Nephron (organoid): ENCODE measurements at regions not wholly inside any gene's neighbourhood (a gene's known extent, or its start where the extent isn't known, plus 50 kb on each side); places are given as distances from the start of the nearest gene placed in this dataset.

ENCODE experiments used
- H3K27ac Mint-ChIP-seq, 3 experiments: 2 replicates each; pipeline ENCODE4 v1.8.0; 2020; ENCODE audit warnings: mixed read lengths in 3 of 3, mild to moderate bottlenecking in 2 of 3, moderate library complexity in 1 of 3
- H3K27me3 Mint-ChIP-seq: 2 replicates; pipeline ENCODE4 v1.8.0; 2021; ENCODE audit warnings: low read depth, mild to moderate bottlenecking, moderate library complexity, mixed read lengths
- H3K36me3 Mint-ChIP-seq: 2 replicates; pipeline ENCODE4 v1.8.0; 2020; ENCODE audit warnings: low read depth, mixed read lengths
- H3K4me1 Mint-ChIP-seq: 2 replicates; pipeline ENCODE4 v1.8.0; 2020; ENCODE audit warnings: mixed read lengths
- H3K4me3 Mint-ChIP-seq, 3 experiments: 2 replicates each; pipeline ENCODE4 v1.8.0; 2020; ENCODE audit warnings: mild to moderate bottlenecking in 3 of 3, mixed read lengths in 3 of 3, moderate library complexity in 2 of 3
- H3K9me3 Mint-ChIP-seq: 2 replicates; pipeline ENCODE4 v1.8.0; 2020; ENCODE audit warnings: mixed read lengths
- CTCF ChIP-seq, 3 experiments: fragments of 200-600 bp; sonication (generic); IDR thresholded peaks; one replicate each; pipeline ENCODE4 v1.5.0; 2021; ENCODE audit warnings: antibody characterized with exemption in 3 of 3; ENCODE audit not compliant: unreplicated experiment in 3 of 3

DNA sequence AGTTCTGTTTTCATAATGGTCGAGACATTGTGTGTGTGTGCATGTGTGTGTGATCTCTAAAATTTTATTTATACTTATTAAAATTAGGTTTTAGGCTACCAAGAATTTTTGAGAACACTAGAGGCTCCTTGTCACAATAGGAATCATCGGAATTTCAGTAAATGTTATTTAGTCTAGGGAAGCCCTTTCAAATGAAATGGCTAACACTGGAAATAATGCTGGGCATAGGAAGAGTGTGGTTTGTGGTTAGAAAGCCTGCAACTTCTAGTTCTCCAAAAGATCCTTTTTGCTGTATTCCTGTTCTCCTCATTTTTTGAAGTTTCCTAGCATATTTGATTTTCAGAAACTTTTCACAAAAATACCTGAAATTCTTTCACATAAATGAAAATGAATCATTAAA, 92.5 kb upstream of the MBNL1 start:
- Mint-ChIP-seq H3K36me3 (no peaks in the 10 kb centered on the region), H3K4me3 (no peak overlapping the region), H3K9me3 (no peaks in the 10 kb centered on the region), H3K27me3 (no peaks in the 10 kb centered on the region), H3K27ac (no peak overlapping the region), H3K4me1 (peaks cover 12% of the 10 kb centered on the region)
- TF ChIP-seq CTCF (IDR thresholded peaks at IDR 0.05; ENCODE audit: unreplicated experiment in 3 of 3), result no peak

GRCh38 chr3:152176998-152177397, 91.7 kb upstream of the MBNL1 start:
- Mint-ChIP-seq H3K27ac (no peak overlapping the region), H3K27me3 (no peaks in the 10 kb centered on the region)

GRCh38 chr3:152177757-152178156, 91.0 kb upstream of the MBNL1 start:
- Mint-ChIP-seq H3K36me3 (no peaks in the 10 kb centered on the region), H3K4me1 (peaks cover 12% of the 10 kb centered on the region), H3K27me3 (no peaks in the 10 kb centered on the region), H3K27ac (peak overlapping the region in 1 of 3 experiments; percentile 48), H3K9me3 (no peaks in the 10 kb centered on the region), H3K4me3 (no peak overlapping the region)
- no peak for TF ChIP-seq CTCF (IDR thresholded peaks at IDR 0.05; ENCODE audit: unreplicated experiment in 3 of 3)

More at GRCh38 chr3:152176998-152177397, 91.7 kb upstream of the MBNL1 start:
- no peaks in the 10 kb centered on the region for H3K9me3 Mint-ChIP-seq
- H3K4me1 Mint-ChIP-seq, result peaks cover 12% of the 10 kb centered on the region
- H3K36me3 Mint-ChIP-seq, result no peaks in the 10 kb centered on the region
- no peak overlapping the region for H3K4me3 Mint-ChIP-seq
- TF ChIP-seq CTCF (IDR thresholded peaks at IDR 0.05; ENCODE audit: unreplicated experiment in 3 of 3), result no peak

GRCh38 chr3:152183473-152183872, 85.3 kb upstream of the MBNL1 start:
- H3K36me3 Mint-ChIP-seq, result no peaks in the 10 kb centered on the region
- peak; percentile 53 to 58 (median 56) for TF ChIP-seq CTCF (IDR thresholded peaks at IDR 0.05; ENCODE audit: unreplicated experiment in 3 of 3)
- peaks cover 4% of the 10 kb centered on the region for H3K27me3 Mint-ChIP-seq
- H3K4me3 Mint-ChIP-seq, result no peak overlapping the region
- no peak overlapping the region for H3K27ac Mint-ChIP-seq
- peaks cover 12% of the 10 kb centered on the region for H3K4me1 Mint-ChIP-seq
- H3K9me3 Mint-ChIP-seq, result no peaks in the 10 kb centered on the region

- H3K4me3 Mint-ChIP-seq, result no peak overlapping the region
- TF ChIP-seq CTCF (IDR thresholded peaks at IDR 0.05; ENCODE audit: unreplicated experiment in 3 of 3), result no peak
- peak overlapping the region in 1 of 3 experiments; percentile 32 for H3K27ac Mint-ChIP-seq
These were observed 83.6 kb upstream of the MBNL1 start for GRCh38 chr3:152184971-152185686.

More at GRCh38 chr3:152184971-152185686, 83.6 kb upstream of the MBNL1 start:
- Mint-ChIP-seq H3K36me3 (no peaks in the 10 kb centered on the region), H3K4me1 (peaks cover 12% of the 10 kb centered on the region), H3K27me3 (peaks cover 4% of the 10 kb centered on the region), H3K9me3 (no peaks in the 10 kb centered on the region)
